ENCODE measurements at regions not wholly inside any gene's neighbourhood (a gene's known extent, or its start where the extent isn't known, plus 50 kb on each side); places are given as distances from the start of the nearest gene placed in this dataset.
"Not testable (repeated sequence)": the region's sequence is repeated elsewhere in the genome, so short reads cannot be mapped to it uniquely, and the experiment has no call there.

DNA sequence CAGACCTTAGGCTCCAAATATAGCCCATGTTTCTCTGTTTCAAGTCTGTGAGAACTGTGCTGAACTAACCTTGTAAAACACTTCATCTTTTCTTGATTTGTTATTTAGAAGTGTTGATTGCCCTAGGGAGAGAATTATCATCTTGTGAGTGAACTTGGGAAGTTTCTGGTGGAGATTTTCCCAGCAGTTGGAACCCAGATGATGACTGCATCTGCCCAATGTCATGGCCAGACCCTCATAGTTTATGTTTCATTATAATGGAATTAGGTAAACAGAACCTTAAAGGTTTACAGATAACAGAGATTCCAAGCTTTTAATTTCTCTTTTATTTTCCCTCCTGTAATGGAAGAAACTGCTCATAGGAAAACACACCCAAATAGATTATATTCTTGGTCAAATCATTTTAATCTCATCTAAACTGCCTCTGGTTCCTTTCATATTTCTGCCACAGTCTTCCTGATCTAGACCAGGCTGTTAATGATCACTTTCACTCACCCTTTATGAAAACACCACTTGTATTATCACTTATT is 569.1 kb downstream of the KCTD12 start:
- POLR2A ChIA-PET = no interaction called here
- Mint-ChIP-seq H3K27ac (no peak overlapping the region), H3K4me3 (no peak overlapping the region), H3K4me1 (no peaks in the 10 kb centered on the region), H3K27me3 (no peaks in the 10 kb centered on the region), H3K9me3 (peaks cover 0 to 2% (median 0%) of the 10 kb centered on the region in 5 donors), H3K36me3 (no peaks in the 10 kb centered on the region)
- no peak for DNase-seq
- Histone ChIP-seq H3K27ac (ENCODE audit: low read depth, low read length) (no peak overlapping the region), H3K27me3 (ENCODE audit: insufficient read depth, low read length, poor library complexity, severe bottlenecking) (no peaks in the 10 kb centered on the region), H3K36me3 (ENCODE audit: insufficient read depth, low read length) (no peaks in the 10 kb centered on the region), H3K4me3 (ENCODE audit: low read length) (no peak overlapping the region), H3K4me1 (ENCODE audit: insufficient read depth, low read length) (no peaks in the 10 kb centered on the region), H3K9me3 (ENCODE audit: low read length) (no peaks in the 10 kb centered on the region)
- CTCF ChIA-PET = no interaction called here

DNA sequence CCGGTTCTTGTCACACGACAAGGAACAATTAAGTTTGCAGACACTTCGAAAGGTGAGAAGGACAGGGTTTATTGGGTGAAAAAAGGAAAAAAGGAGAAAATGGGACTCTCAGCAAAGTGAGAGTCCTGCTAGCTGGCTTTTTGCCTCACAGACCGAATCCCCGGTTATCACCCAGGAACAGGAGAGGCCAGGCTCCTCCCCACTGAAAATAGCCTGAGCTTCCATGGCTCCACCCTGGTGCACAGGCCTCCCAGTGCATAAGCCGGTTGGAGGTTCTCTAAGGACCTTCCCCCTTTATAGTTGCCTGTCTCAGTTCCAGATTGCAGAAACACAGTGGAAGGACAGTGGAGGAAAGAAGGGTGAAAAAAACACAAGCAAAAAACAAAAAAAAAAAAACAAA is 571.7 kb downstream of the KCTD12 start:
- Histone ChIP-seq H3K36me3 (ENCODE audit: insufficient read depth, low read length) (no peaks in the 10 kb centered on the region), H3K27me3 (ENCODE audit: insufficient read depth, low read length, poor library complexity, severe bottlenecking) (no peaks in the 10 kb centered on the region), H3K4me1 (ENCODE audit: insufficient read depth, low read length) (no peaks in the 10 kb centered on the region), H3K4me3 (ENCODE audit: low read length) (no peak overlapping the region), H3K9me3 (ENCODE audit: low read length) (no peaks in the 10 kb centered on the region), H3K27ac (ENCODE audit: low read depth, low read length) (no peak overlapping the region)
- DNase-seq = no peak
- H3K27me3 Mint-ChIP-seq = peaks cover 0 to 3% of the 10 kb centered on the region in 2 donors
- ChIA-PET POLR2A (no interaction called here), CTCF (no interaction called here)
- no peaks in the 10 kb centered on the region for H3K36me3 Mint-ChIP-seq
- peaks cover 0 to 5% (median 0%) of the 10 kb centered on the region in 5 donors for H3K9me3 Mint-ChIP-seq
- no peak overlapping the region for H3K4me3 Mint-ChIP-seq
- no peak overlapping the region for H3K27ac Mint-ChIP-seq
- no peaks in the 10 kb centered on the region for H3K4me1 Mint-ChIP-seq

DNA sequence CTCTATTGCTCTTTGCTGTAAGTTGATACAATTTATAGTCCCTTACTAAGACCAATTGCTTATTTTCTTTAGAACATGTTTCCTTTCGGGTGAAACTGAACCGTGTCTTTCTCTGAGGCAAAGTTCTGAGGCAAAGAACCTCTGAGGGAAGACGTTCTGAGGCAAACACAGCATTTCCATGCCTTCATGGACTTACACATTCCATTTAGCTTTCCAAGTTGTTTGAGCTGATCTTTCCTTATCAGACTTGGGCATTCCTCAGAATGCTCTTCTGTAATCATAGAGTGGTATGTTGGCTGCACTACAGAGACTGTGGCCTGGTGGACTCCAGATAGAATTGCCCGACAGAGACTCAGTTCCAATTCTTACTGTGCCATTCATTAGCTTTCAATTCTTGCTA is 579.1 kb downstream of the KCTD12 start:
- H3K27ac Mint-ChIP-seq = no peak overlapping the region
- H3K4me1 ChIP-seq (ENCODE audit: insufficient read depth, low read length) = no peaks in the 10 kb centered on the region

DNA sequence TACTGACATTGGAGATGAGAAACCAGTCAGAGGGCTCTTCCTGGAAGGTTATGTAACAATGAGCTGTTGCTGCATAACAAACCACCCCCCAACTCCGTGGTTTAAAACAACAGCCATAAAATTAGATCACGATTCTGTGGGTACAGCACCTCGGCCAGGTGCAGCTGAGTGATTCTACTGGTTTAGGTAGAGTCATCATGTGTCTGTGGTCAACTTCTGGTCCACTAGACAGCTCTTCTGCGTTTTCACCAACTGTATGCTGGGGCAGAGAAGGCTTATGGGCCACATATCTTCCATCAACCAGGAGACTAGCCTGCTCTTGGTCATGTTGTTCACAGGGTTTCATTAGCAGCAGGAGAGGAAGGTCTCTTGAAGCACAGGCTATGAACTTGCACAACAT is 585.5 kb downstream of the KCTD12 start:
- ChIA-PET CTCF (no interaction called here), POLR2A (interaction anchor here (0.6 kb wide), 1 partner anchor 1193 kb away, joined by 3 read pairs; no protein-coding TSS in a partner anchor)
- Histone ChIP-seq H3K27me3 (ENCODE audit: insufficient read depth, low read length, poor library complexity, severe bottlenecking) (no peaks in the 10 kb centered on the region), H3K9me3 (ENCODE audit: low read length) (no peaks in the 10 kb centered on the region), H3K4me1 (ENCODE audit: insufficient read depth, low read length) (no peaks in the 10 kb centered on the region), H3K36me3 (ENCODE audit: insufficient read depth, low read length) (no peaks in the 10 kb centered on the region), H3K27ac (ENCODE audit: low read depth, low read length) (no peak overlapping the region), H3K4me3 (ENCODE audit: low read length) (no peak overlapping the region)
- no peak overlapping the region for H3K4me3 Mint-ChIP-seq
- peaks cover 4 to 13% (median 8%) of the 10 kb centered on the region in 5 donors for H3K9me3 Mint-ChIP-seq
- no peaks in the 10 kb centered on the region for H3K36me3 Mint-ChIP-seq
- DNase-seq = no peak
- no peaks in the 10 kb centered on the region for H3K4me1 Mint-ChIP-seq
- no peak overlapping the region for H3K27ac Mint-ChIP-seq
- no peaks in the 10 kb centered on the region for H3K27me3 Mint-ChIP-seq

More for the DNA sequence above, 579.1 kb downstream of the KCTD12 start:
- H3K36me3 Mint-ChIP-seq = no peaks in the 10 kb centered on the region
- no peaks in the 10 kb centered on the region for H3K9me3 ChIP-seq (ENCODE audit: low read length)
- ChIA-PET CTCF (no interaction called here), POLR2A (no interaction called here)
- H3K27me3 Mint-ChIP-seq = peaks cover 0 to 3% of the 10 kb centered on the region in 2 donors
- H3K36me3 ChIP-seq (ENCODE audit: insufficient read depth, low read length) = no peaks in the 10 kb centered on the region
- H3K9me3 Mint-ChIP-seq = peaks cover 0 to 5% (median 0%) of the 10 kb centered on the region in 5 donors
- no peaks in the 10 kb centered on the region for H3K4me1 Mint-ChIP-seq
- DNase-seq = no peak
- no peak overlapping the region for H3K4me3 ChIP-seq (ENCODE audit: low read length)
- H3K27me3 ChIP-seq (ENCODE audit: insufficient read depth, low read length, poor library complexity, severe bottlenecking) = no peaks in the 10 kb centered on the region
- no peak overlapping the region for H3K27ac ChIP-seq (ENCODE audit: low read depth, low read length)
- H3K4me3 Mint-ChIP-seq = no peak overlapping the region

DNA sequence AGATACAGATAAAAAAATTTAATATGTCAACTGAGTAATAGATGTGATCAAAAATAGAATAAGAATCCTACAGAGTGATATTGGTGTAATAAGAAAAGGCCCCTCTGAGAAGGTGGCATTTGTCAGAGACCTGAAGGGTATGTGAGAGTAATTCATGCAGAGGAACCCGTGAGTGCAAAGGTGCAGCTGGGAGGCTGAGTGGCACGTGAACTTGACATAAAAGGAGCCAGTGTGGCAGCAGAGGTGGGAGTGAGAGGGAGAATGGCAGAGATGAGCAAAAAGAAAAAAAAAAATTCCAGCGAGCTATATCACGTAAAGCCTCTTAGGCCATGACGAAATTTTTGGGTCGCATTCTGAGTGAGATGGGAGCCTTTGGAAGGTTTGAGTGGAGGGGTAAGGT is 588.9 kb downstream of the KCTD12 start:
- CTCF ChIA-PET = no interaction called here
- POLR2A ChIA-PET = no interaction called here
- H3K27ac Mint-ChIP-seq = no peak overlapping the region

DNA sequence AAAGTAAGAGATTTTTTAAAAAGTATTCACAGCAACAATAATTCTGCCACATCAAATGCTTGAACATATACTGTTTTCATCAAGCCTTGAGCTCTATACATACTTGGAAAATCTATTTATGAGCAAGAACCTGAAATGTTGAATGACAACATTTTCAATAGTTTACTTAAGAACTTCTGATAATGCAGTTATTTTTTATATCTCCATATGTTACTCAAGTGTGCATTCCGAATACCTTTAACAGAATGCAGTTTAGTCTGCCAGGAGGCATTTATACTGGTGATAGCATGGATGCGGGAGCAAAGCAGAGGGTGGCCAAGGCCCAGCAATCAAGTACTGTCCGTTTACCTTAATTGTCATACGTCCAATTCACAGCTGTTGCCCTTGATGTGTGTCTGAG is 589.5 kb downstream of the KCTD12 start:
- H3K4me1 Mint-ChIP-seq = no peaks in the 10 kb centered on the region
- no peak overlapping the region for H3K4me3 ChIP-seq (ENCODE audit: low read length)
- H3K27ac ChIP-seq (ENCODE audit: low read depth, low read length) = no peak overlapping the region
- no peaks in the 10 kb centered on the region for H3K36me3 Mint-ChIP-seq
- CTCF ChIA-PET = no interaction called here
- H3K9me3 Mint-ChIP-seq = peaks cover 6 to 13% (median 8%) of the 10 kb centered on the region in 5 donors
- H3K4me1 ChIP-seq (ENCODE audit: insufficient read depth, low read length) = no peaks in the 10 kb centered on the region
- no peaks in the 10 kb centered on the region for H3K36me3 ChIP-seq (ENCODE audit: insufficient read depth, low read length)
- H3K9me3 ChIP-seq (ENCODE audit: low read length) = no peaks in the 10 kb centered on the region
- POLR2A ChIA-PET = no interaction called here
- no peak overlapping the region for H3K4me3 Mint-ChIP-seq
- DNase-seq = no peak
- H3K27me3 ChIP-seq (ENCODE audit: insufficient read depth, low read length, poor library complexity, severe bottlenecking) = no peaks in the 10 kb centered on the region
- no peak overlapping the region for H3K27ac Mint-ChIP-seq
- H3K27me3 Mint-ChIP-seq = no peaks in the 10 kb centered on the region

More for the DNA sequence above, 588.9 kb downstream of the KCTD12 start:
- H3K27me3 Mint-ChIP-seq = no peaks in the 10 kb centered on the region
- DNase-seq = no peak
- no peaks in the 10 kb centered on the region for H3K27me3 ChIP-seq (ENCODE audit: insufficient read depth, low read length, poor library complexity, severe bottlenecking)
- no peak overlapping the region for H3K4me3 ChIP-seq (ENCODE audit: low read length)
- no peaks in the 10 kb centered on the region for H3K36me3 ChIP-seq (ENCODE audit: insufficient read depth, low read length)
- H3K36me3 Mint-ChIP-seq = no peaks in the 10 kb centered on the region
- H3K4me1 ChIP-seq (ENCODE audit: insufficient read depth, low read length) = no peaks in the 10 kb centered on the region
- no peak overlapping the region for H3K27ac ChIP-seq (ENCODE audit: low read depth, low read length)
- H3K9me3 Mint-ChIP-seq = peaks cover 6 to 13% (median 8%) of the 10 kb centered on the region in 5 donors
- no peaks in the 10 kb centered on the region for H3K9me3 ChIP-seq (ENCODE audit: low read length)
- H3K4me1 Mint-ChIP-seq = no peaks in the 10 kb centered on the region
- no peak overlapping the region for H3K4me3 Mint-ChIP-seq

DNA sequence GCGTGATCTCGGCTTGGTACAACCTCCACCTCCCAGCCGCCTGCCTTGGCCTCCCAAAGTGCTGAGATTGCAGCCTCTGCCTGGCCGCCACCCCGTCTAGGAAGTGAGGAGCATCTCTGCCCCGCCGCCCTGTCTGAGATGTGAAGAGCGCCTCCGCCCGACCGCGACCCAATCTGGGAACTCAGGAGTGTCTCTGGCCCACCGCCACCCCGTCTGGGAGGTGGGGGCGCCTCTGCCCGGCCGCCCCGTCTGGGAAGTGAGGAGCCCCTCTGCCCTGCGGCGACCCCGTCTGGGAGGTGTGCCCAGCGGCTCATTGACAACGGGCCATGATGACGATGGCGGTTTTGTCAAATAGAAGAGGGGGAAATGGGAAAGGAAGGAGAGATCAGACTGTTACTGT is 591.2 kb downstream of the KCTD12 start:
- POLR2A ChIA-PET; H3K27me3 Mint-ChIP-seq; H3K36me3 ChIP-seq (ENCODE audit: insufficient read depth, low read length); H3K36me3 Mint-ChIP-seq; H3K27ac ChIP-seq (ENCODE audit: low read depth, low read length); H3K27me3 ChIP-seq (ENCODE audit: insufficient read depth, low read length, poor library complexity, severe bottlenecking); H3K4me3 ChIP-seq (ENCODE audit: low read length); CTCF ChIA-PET; H3K4me1 Mint-ChIP-seq; H3K4me3 Mint-ChIP-seq; H3K4me1 ChIP-seq (ENCODE audit: insufficient read depth, low read length); H3K27ac Mint-ChIP-seq; H3K9me3 ChIP-seq (ENCODE audit: low read length); DNase-seq: not testable (repeated sequence)
- H3K9me3 Mint-ChIP-seq = peaks cover 6 to 13% (median 8%) of the 10 kb centered on the region in 5 donors

DNA sequence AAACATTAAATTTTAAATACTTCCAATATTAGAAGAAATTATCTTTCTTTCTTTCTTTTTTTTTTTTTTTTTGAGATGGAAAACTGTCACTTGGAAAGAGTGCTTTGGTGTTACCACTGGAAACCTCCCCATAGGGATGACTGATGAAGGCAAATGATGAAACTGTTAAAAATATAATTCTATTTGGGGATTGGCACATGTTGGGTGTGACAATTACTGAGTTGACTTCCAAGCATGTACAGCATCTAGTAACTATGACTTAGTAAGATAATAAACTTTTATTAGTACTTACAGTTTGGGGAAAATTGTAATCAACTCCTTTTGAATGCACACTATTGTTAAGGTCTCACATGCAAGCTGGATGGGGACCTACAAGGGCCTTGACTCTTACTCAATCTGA is 592.5 kb downstream of the KCTD12 start:
- Histone ChIP-seq H3K4me3 (ENCODE audit: low read length) (no peak overlapping the region), H3K36me3 (ENCODE audit: insufficient read depth, low read length) (no peaks in the 10 kb centered on the region), H3K27me3 (ENCODE audit: insufficient read depth, low read length, poor library complexity, severe bottlenecking) (no peaks in the 10 kb centered on the region), H3K9me3 (ENCODE audit: low read length) (no peaks in the 10 kb centered on the region), H3K27ac (ENCODE audit: low read depth, low read length) (no peak overlapping the region), H3K4me1 (ENCODE audit: insufficient read depth, low read length) (no peaks in the 10 kb centered on the region)
- ChIA-PET CTCF (no interaction called here), POLR2A (interaction anchor here (0.6 kb wide), 1 partner anchor 202 kb away, joined by 3 read pairs; no protein-coding TSS in a partner anchor)
- DNase-seq = no peak
- Mint-ChIP-seq H3K36me3 (no peaks in the 10 kb centered on the region), H3K4me3 (no peak overlapping the region), H3K4me1 (no peaks in the 10 kb centered on the region), H3K27ac (no peak overlapping the region), H3K9me3 (peaks cover 6 to 12% (median 8%) of the 10 kb centered on the region in 5 donors), H3K27me3 (no peaks in the 10 kb centered on the region)

DNA sequence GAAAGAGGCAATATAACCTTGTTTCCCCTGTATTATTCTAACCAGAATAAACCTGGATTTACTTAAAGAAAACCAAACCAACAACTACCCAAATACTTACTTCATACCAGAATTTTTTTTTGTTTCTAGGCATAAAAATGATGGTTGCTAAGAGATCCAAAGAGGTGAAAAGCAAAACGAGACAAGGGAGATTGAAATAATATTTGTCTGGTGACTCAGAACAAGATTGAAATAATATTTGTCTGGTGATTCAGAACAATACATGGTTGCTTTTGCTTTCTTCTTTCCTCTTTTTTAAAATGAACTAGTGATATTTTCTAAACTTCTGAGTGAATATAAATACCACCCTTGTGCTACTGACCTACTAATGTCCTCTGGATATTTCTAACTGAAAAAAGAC is 592.9 kb downstream of the KCTD12 start:
- POLR2A ChIA-PET = interaction anchor here (0.6 kb wide), 1 partner anchor 202 kb away, joined by 3 read pairs; no protein-coding TSS in a partner anchor
- Histone ChIP-seq H3K9me3 (ENCODE audit: low read length) (no peaks in the 10 kb centered on the region), H3K27me3 (ENCODE audit: insufficient read depth, low read length, poor library complexity, severe bottlenecking) (no peaks in the 10 kb centered on the region), H3K4me1 (ENCODE audit: insufficient read depth, low read length) (no peaks in the 10 kb centered on the region), H3K36me3 (ENCODE audit: insufficient read depth, low read length) (no peaks in the 10 kb centered on the region), H3K27ac (ENCODE audit: low read depth, low read length) (no peak overlapping the region), H3K4me3 (ENCODE audit: low read length) (no peak overlapping the region)
- Mint-ChIP-seq H3K4me1 (no peaks in the 10 kb centered on the region), H3K27me3 (no peaks in the 10 kb centered on the region), H3K4me3 (no peak overlapping the region), H3K36me3 (no peaks in the 10 kb centered on the region), H3K27ac (no peak overlapping the region), H3K9me3 (peaks cover 6 to 12% (median 8%) of the 10 kb centered on the region in 5 donors)
- no peak for DNase-seq
- CTCF ChIA-PET = no interaction called here

Data from CD8-positive, alpha-beta memory T cell (primary cell).